ENCODE measurements at regions not wholly inside any gene's neighbourhood (a gene's known extent, or its start where the extent isn't known, plus 50 kb on each side); places are given as distances from the start of the nearest gene placed in this dataset.

DNA sequence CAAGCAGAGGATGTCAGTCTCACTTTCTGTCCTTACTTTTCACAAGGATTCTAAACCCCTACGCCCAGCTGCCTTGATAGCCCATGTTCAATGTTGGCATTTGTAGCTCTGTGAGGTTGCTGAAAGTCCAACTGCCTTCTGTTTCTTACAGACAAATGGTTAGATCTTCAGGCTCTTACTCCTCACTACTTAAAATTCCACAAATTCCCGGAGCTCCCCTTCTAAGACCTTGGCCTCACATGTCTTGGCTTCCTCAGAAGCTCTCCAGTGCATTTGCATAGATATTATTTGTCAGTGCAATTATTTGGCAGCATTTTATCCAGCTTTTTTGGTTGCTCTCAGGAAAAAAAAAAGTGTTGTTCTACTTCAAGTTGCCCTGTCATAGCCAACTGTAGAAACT lies 453.7 kb upstream of the CELF4 start:
- TF ChIP-seq ZNF274 (IDR thresholded peaks at IDR 0.05; ENCODE audit: low read depth, low read length) (no peak), YY1 (IDR thresholded peaks at IDR 0.05; ENCODE audit: insufficient read depth, insufficient read length) (no peak)

All from NT2/D1 (cell line).